GM18507 (cell line): ENCODE measurements at regions not wholly inside any gene's neighbourhood (a gene's known extent, or its start where the extent isn't known, plus 50 kb on each side); places are given as distances from the start of the nearest gene placed in this dataset.

Experiments used
- DNase-seq: peaks from one replicate; pipeline ENCODE4 v3.0.0; 2011; ENCODE audit warnings: low read depth; ENCODE audit not compliant: insufficient read length; ENCODE audit errors: extremely low spot score
- FAIRE-seq: peaks from 2 replicates; lab custom pipeline; 2011; peaks lifted over from hg19 to GRCh38; lab: Jason Lieb, UNC

- FAIRE-seq (peak; percentile 60), DNase-seq (no peak)
These were observed 227.9 kb downstream of the BCAS1 start for GRCh38 chr20:53842301-53843099.

- FAIRE-seq (no peak), DNase-seq (no peak)
These were observed 228.7 kb downstream of the BCAS1 start for GRCh38 chr20:53841741-53842140.

- no peak for FAIRE-seq
- no peak for DNase-seq
These were observed 229.9 kb downstream of the BCAS1 start for GRCh38 chr20:53840532-53840931.

- DNase-seq (no peak), FAIRE-seq (peak; percentile 87)
These were observed 230.8 kb downstream of the BCAS1 start for GRCh38 chr20:53839423-53840176.

GRCh38 chr20:53838311-53838868, 232.0 kb downstream of the BCAS1 start:
- FAIRE-seq (no peak), DNase-seq (no peak)

- no peak for DNase-seq
- no peak for FAIRE-seq
These were observed 233.1 kb downstream of the BCAS1 start for GRCh38 chr20:53837126-53837826.

- FAIRE-seq (no peak), DNase-seq (no peak)
These were observed 235.6 kb downstream of the BCAS1 start for GRCh38 chr20:53834749-53835148.

- FAIRE-seq (no peak), DNase-seq (no peak)
These were observed 236.3 kb downstream of the BCAS1 start for GRCh38 chr20:53834062-53834442.

GRCh38 chr20:53833333-53834061, 236.9 kb downstream of the BCAS1 start:
- DNase-seq: no peak

GRCh38 chr20:53832499-53832898, 237.9 kb downstream of the BCAS1 start:
- no peak for DNase-seq
- no peak for FAIRE-seq

More at GRCh38 chr20:53833333-53834061, 236.9 kb downstream of the BCAS1 start:
- FAIRE-seq: no peak

GRCh38 chr20:53831812-53832211, 238.2 kb upstream of the ZNF217 start:
- no peak for FAIRE-seq

GRCh38 chr20:53831228-53831627, 237.6 kb upstream of the ZNF217 start:
- no peak for FAIRE-seq

More at GRCh38 chr20:53831812-53832211, 238.2 kb upstream of the ZNF217 start:
- no peak for DNase-seq

GRCh38 chr20:53829724-53830521, 236.3 kb upstream of the ZNF217 start:
- DNase-seq: no peak
- FAIRE-seq: peak; percentile 78

More at GRCh38 chr20:53831228-53831627, 237.6 kb upstream of the ZNF217 start:
- DNase-seq: no peak

GRCh38 chr20:53829255-53829723, 235.7 kb upstream of the ZNF217 start:
- peak; percentile 53 for FAIRE-seq
- no peak for DNase-seq

GRCh38 chr20:53828682-53829254, 235.1 kb upstream of the ZNF217 start:
- no peak for DNase-seq
- FAIRE-seq: no peak

- FAIRE-seq (no peak), DNase-seq (no peak)
These were observed 234.5 kb upstream of the ZNF217 start for GRCh38 chr20:53828088-53828681.

GRCh38 chr20:53827292-53828087, 233.9 kb upstream of the ZNF217 start:
- FAIRE-seq: no peak

More at GRCh38 chr20:53827292-53828087, 233.9 kb upstream of the ZNF217 start:
- DNase-seq: no peak
